Left ventricle myocardium inferior (tissue), 1 donor: ENCODE measurements at regions not wholly inside any gene's neighbourhood (a gene's known extent, or its start where the extent isn't known, plus 50 kb on each side); places are given as distances from the start of the nearest gene placed in this dataset.

Experiments used
- DNase-seq: peaks from one replicate; pipeline ENCODE4 v3.0.0-alpha.2; 2020
- H3K27ac ChIP-seq: fragments of 200-600 bp; replicated peaks from 2 replicates; pipeline ENCODE4 v1.8.0; 2021
- H3K27me3 ChIP-seq: fragments of 200-600 bp; 2 replicates; pipeline ENCODE4 v1.8.0; 2021; ENCODE audit warnings: low read depth
- H3K36me3 ChIP-seq: fragments of 200-600 bp; 2 replicates; pipeline ENCODE4 v1.8.0; 2021
- H3K4me1 ChIP-seq: fragments of 200-600 bp; 2 replicates; pipeline ENCODE4 v1.8.0; 2021
- H3K4me3 ChIP-seq: fragments of 200-600 bp; 2 replicates; pipeline ENCODE4 v1.8.0; 2021; ENCODE audit warnings: mild to moderate bottlenecking, moderate library complexity
- H3K9me3 ChIP-seq: fragments of 200-600 bp; replicated peaks from 2 replicates; pipeline ENCODE4 v1.8.0; 2021
- CTCF ChIP-seq: fragments of 200-600 bp; IDR thresholded peaks from 2 replicates; pipeline ENCODE4 v1.8.0; 2021; ENCODE audit warnings: antibody characterized with exemption, mild to moderate bottlenecking, borderline replicate concordance
- intact Hi-C: fragments of 100-400 bp; cut with micrococcal nuclease; formaldehyde crosslinking; loops from one replicate; pipeline ENCODE4 v1.11.0; 2022
- donor health status: DM: no; HTN: yes; CAD: no; lungs with severe emphysema.

DNA sequence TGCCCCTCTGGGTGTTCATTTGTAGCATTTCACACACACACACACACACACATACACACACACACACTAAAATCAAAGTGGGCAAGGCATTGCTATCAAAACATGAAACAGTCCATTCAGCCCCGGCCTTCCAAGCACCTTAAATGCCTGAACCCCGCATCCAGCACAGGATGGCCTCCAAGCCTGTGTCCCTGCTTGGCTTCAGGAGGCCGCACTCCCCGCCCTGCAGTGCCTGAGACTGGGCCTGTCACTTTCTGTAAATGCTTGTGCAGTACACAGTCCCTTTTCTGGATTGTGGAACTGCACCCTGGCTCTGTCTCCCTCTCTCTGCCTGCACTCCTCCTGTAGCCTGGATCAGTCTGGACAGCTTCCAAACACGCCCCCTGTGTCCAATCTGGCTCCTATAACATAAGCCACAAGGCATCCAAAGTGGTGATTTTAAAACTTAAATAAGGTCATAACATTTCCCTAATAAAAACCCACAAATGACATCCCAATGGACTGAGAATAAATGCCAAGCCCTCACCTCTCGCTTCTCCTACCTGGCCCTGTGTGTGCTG, 972.2 kb upstream of the TMEM132C start:
- Histone ChIP-seq H3K4me1 (no peaks in the 10 kb centered on the region), H3K36me3 (no peaks in the 10 kb centered on the region), H3K27me3 (peaks cover 64% of the 10 kb centered on the region), H3K4me3 (no peak overlapping the region), H3K9me3 (no peaks in the 10 kb centered on the region), H3K27ac (no peak overlapping the region)
- intact Hi-C loops, result loop anchor here (5.0 kb wide), 1 partner anchor 187 kb away; no protein-coding TSS in a partner anchor
- TF ChIP-seq CTCF, result no peak
- DNase-seq, result no peak

DNA sequence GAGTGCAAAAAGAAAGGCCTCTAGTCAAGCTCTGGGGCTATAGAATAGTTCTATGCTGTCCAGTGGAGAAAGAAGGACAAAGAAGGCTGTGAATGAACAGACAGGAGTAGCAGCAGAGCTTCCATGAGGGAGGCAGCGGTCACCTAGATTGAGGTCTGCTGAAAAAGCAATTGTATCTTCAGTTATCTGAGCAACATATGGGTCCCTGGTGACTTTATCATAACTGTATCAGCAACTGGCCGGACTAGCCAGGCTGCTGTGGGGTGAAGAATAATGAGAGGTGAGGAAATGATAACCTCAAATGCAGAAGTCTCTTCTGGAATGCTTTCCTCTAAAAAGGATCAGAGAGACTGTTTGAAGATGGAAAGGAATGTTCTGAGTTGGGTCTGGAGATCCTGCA, 971.3 kb upstream of the TMEM132C start:
- H3K9me3 ChIP-seq, result no peaks in the 10 kb centered on the region
- H3K4me1 ChIP-seq, result no peaks in the 10 kb centered on the region
- peaks cover 73% of the 10 kb centered on the region for H3K27me3 ChIP-seq
- DNase-seq, result no peak
- intact Hi-C loops, result no loop called here
- H3K27ac ChIP-seq, result no peak overlapping the region
- H3K4me3 ChIP-seq, result no peak overlapping the region
- TF ChIP-seq CTCF, result no peak
- H3K36me3 ChIP-seq, result no peaks in the 10 kb centered on the region

DNA sequence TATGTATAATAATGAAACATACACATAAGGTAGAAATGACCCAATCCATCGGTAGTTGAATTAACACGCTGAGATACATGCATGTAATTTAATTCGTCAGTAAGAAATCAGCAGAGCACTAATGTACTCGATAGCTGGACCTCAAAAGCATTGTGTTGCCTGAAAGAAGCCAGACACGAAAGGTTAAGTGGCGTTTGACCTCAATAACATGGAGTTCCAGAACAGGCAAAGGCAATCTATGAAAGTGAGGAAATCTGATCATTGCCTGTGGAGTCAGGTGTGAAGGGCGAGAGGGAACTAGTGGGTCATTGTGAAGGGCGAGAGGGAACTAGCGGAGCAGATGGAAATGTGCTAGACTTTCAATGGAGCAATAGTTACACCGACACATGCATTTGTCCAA, 970.4 kb upstream of the TMEM132C start:
- Histone ChIP-seq H3K36me3 (no peaks in the 10 kb centered on the region), H3K4me1 (no peaks in the 10 kb centered on the region), H3K4me3 (no peak overlapping the region), H3K9me3 (no peaks in the 10 kb centered on the region), H3K27me3 (peaks cover 82% of the 10 kb centered on the region), H3K27ac (no peak overlapping the region)
- DNase-seq, result no peak
- TF ChIP-seq CTCF, result no peak
- intact Hi-C loops, result no loop called here

DNA sequence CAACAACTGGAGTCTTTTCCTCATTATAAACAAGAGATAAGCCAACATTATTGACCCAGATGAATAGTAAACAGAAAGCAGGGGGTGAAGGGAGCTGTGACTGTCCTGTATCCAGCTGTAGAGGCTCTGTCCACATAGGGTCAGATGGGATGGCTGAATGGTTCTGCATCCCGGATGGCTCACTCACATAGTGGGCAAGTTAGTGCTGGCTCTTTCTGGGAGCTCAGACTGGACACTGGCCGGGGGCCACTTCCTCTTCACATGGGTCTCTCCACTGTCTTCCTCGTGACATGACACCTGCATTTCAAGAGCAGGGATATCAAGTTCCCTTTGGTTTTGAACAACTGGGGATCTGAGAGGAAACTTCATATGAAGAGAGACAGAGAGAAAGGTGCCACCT, 969.6 kb upstream of the TMEM132C start:
- peaks cover 88% of the 10 kb centered on the region for H3K27me3 ChIP-seq
- no peak for DNase-seq
- intact Hi-C loops, result no loop called here

GRCh38 chr12:127300075-127300474, 966.9 kb upstream of the TMEM132C start:
- no peak for TF ChIP-seq CTCF
- intact Hi-C loops, result no loop called here
- DNase-seq, result no peak
- Histone ChIP-seq H3K27me3 (peaks cover 92% of the 10 kb centered on the region), H3K36me3 (no peaks in the 10 kb centered on the region), H3K4me3 (no peak overlapping the region), H3K9me3 (no peaks in the 10 kb centered on the region), H3K4me1 (no peaks in the 10 kb centered on the region), H3K27ac (no peak overlapping the region)

More for the DNA sequence above, 969.6 kb upstream of the TMEM132C start:
- Histone ChIP-seq H3K36me3 (no peaks in the 10 kb centered on the region), H3K4me3 (no peak overlapping the region), H3K9me3 (no peaks in the 10 kb centered on the region), H3K27ac (no peak overlapping the region), H3K4me1 (no peaks in the 10 kb centered on the region)
- no peak for TF ChIP-seq CTCF

GRCh38 chr12:127300753-127301152, 966.2 kb upstream of the TMEM132C start:
- peaks cover 92% of the 10 kb centered on the region for H3K27me3 ChIP-seq
- intact Hi-C loops, result no loop called here

More at GRCh38 chr12:127300753-127301152, 966.2 kb upstream of the TMEM132C start:
- DNase-seq, result no peak
- Histone ChIP-seq H3K9me3 (no peaks in the 10 kb centered on the region), H3K4me1 (no peaks in the 10 kb centered on the region), H3K4me3 (no peak overlapping the region), H3K27ac (no peak overlapping the region), H3K36me3 (no peaks in the 10 kb centered on the region)
- TF ChIP-seq CTCF, result no peak
